ENCODE measurements at regions not wholly inside any gene's neighbourhood (a gene's known extent, or its start where the extent isn't known, plus 50 kb on each side); places are given as distances from the start of the nearest gene placed in this dataset.

- H3K27me3 ChIP-seq (ENCODE audit: control insufficient read depth, insufficient read depth, low read length) = no peaks in the 10 kb centered on the region
Observed at GRCh38 chrX:88378406-88378805, 368.6 kb upstream of the CPXCR1 start.

GRCh38 chrX:88397551-88397950, 349.5 kb upstream of the CPXCR1 start:
- H3K27ac ChIP-seq (ENCODE audit: low read length) = no peak overlapping the region
- no peaks in the 10 kb centered on the region for H3K36me3 ChIP-seq (ENCODE audit: control insufficient read depth, insufficient read depth, low read length)
- no peaks in the 10 kb centered on the region for H3K9me3 ChIP-seq (ENCODE audit: control insufficient read depth, low read depth, low read length)
- no peak overlapping the region for H3K4me3 ChIP-seq (ENCODE audit: low read length)
- no CpG with 5 or more reads among the region's 2 CpGs for WGBS (ENCODE audit: insufficient coverage, low lambda C conversion rate)
- no peaks in the 10 kb centered on the region for H3K4me1 ChIP-seq (ENCODE audit: control insufficient read depth, insufficient read depth, low read length)
- no peaks in the 10 kb centered on the region for H3K27me3 ChIP-seq (ENCODE audit: control insufficient read depth, insufficient read depth, low read length)
- DNase-seq = no peak

More at GRCh38 chrX:88378406-88378805, 368.6 kb upstream of the CPXCR1 start:
- H3K36me3 ChIP-seq (ENCODE audit: control insufficient read depth, insufficient read depth, low read length) = no peaks in the 10 kb centered on the region
- H3K27ac ChIP-seq (ENCODE audit: low read length) = no peak overlapping the region
- no peak for DNase-seq
- no peak overlapping the region for H3K4me3 ChIP-seq (ENCODE audit: low read length)
- H3K4me1 ChIP-seq (ENCODE audit: control insufficient read depth, insufficient read depth, low read length) = no peaks in the 10 kb centered on the region
- H3K9me3 ChIP-seq (ENCODE audit: control insufficient read depth, low read depth, low read length) = no peaks in the 10 kb centered on the region

GRCh38 chrX:88416002-88416401, 331.0 kb upstream of the CPXCR1 start:
- Histone ChIP-seq H3K36me3 (ENCODE audit: control insufficient read depth, insufficient read depth, low read length) (no peaks in the 10 kb centered on the region), H3K27ac (ENCODE audit: low read length) (no peak overlapping the region), H3K4me3 (ENCODE audit: low read length) (no peak overlapping the region), H3K9me3 (ENCODE audit: control insufficient read depth, low read depth, low read length) (no peaks in the 10 kb centered on the region), H3K4me1 (ENCODE audit: control insufficient read depth, insufficient read depth, low read length) (no peaks in the 10 kb centered on the region), H3K27me3 (ENCODE audit: control insufficient read depth, insufficient read depth, low read length) (no peaks in the 10 kb centered on the region)
- WGBS (ENCODE audit: insufficient coverage, low lambda C conversion rate) = no CpG with 5 or more reads among the region's 5 CpGs
- DNase-seq = no peak

- H3K27ac ChIP-seq (ENCODE audit: low read length) = no peak overlapping the region
- H3K27me3 ChIP-seq (ENCODE audit: control insufficient read depth, insufficient read depth, low read length) = no peaks in the 10 kb centered on the region
- no peak overlapping the region for H3K4me3 ChIP-seq (ENCODE audit: low read length)
- no peaks in the 10 kb centered on the region for H3K9me3 ChIP-seq (ENCODE audit: control insufficient read depth, low read depth, low read length)
- DNase-seq = no peak
- WGBS (ENCODE audit: insufficient coverage, low lambda C conversion rate) = 70% methylated on average over 2 of the region's 4 CpGs
- no peaks in the 10 kb centered on the region for H3K36me3 ChIP-seq (ENCODE audit: control insufficient read depth, insufficient read depth, low read length)
- no peaks in the 10 kb centered on the region for H3K4me1 ChIP-seq (ENCODE audit: control insufficient read depth, insufficient read depth, low read length)
Observed at GRCh38 chrX:88416965-88417364, 330.1 kb upstream of the CPXCR1 start.

- H3K9me3 ChIP-seq (ENCODE audit: control insufficient read depth, low read depth, low read length) = no peaks in the 10 kb centered on the region
Observed at GRCh38 chrX:88424071-88424470, 323.0 kb upstream of the CPXCR1 start.

GRCh38 chrX:88424541-88424940, 322.5 kb upstream of the CPXCR1 start:
- Histone ChIP-seq H3K27ac (ENCODE audit: low read length) (no peak overlapping the region), H3K27me3 (ENCODE audit: control insufficient read depth, insufficient read depth, low read length) (no peaks in the 10 kb centered on the region), H3K4me1 (ENCODE audit: control insufficient read depth, insufficient read depth, low read length) (no peaks in the 10 kb centered on the region), H3K9me3 (ENCODE audit: control insufficient read depth, low read depth, low read length) (no peaks in the 10 kb centered on the region), H3K4me3 (ENCODE audit: low read length) (no peak overlapping the region), H3K36me3 (ENCODE audit: control insufficient read depth, insufficient read depth, low read length) (no peaks in the 10 kb centered on the region)
- WGBS (ENCODE audit: insufficient coverage, low lambda C conversion rate) = no CpG with 5 or more reads among the region's 4 CpGs
- no peak for DNase-seq

More at GRCh38 chrX:88424071-88424470, 323.0 kb upstream of the CPXCR1 start:
- Histone ChIP-seq H3K36me3 (ENCODE audit: control insufficient read depth, insufficient read depth, low read length) (no peaks in the 10 kb centered on the region), H3K27ac (ENCODE audit: low read length) (no peak overlapping the region), H3K27me3 (ENCODE audit: control insufficient read depth, insufficient read depth, low read length) (no peaks in the 10 kb centered on the region), H3K4me3 (ENCODE audit: low read length) (no peak overlapping the region), H3K4me1 (ENCODE audit: control insufficient read depth, insufficient read depth, low read length) (no peaks in the 10 kb centered on the region)
- no peak for DNase-seq

- H3K36me3 ChIP-seq (ENCODE audit: control insufficient read depth, insufficient read depth, low read length) = no peaks in the 10 kb centered on the region
- no peaks in the 10 kb centered on the region for H3K9me3 ChIP-seq (ENCODE audit: control insufficient read depth, low read depth, low read length)
- no peak overlapping the region for H3K4me3 ChIP-seq (ENCODE audit: low read length)
- no peaks in the 10 kb centered on the region for H3K27me3 ChIP-seq (ENCODE audit: control insufficient read depth, insufficient read depth, low read length)
- H3K4me1 ChIP-seq (ENCODE audit: control insufficient read depth, insufficient read depth, low read length) = no peaks in the 10 kb centered on the region
- WGBS (ENCODE audit: insufficient coverage, low lambda C conversion rate) = 37% methylated on average over 2 of the region's 4 CpGs
- DNase-seq = no peak
- no peak overlapping the region for H3K27ac ChIP-seq (ENCODE audit: low read length)
Observed at GRCh38 chrX:88425739-88426138, 321.3 kb upstream of the CPXCR1 start.

- WGBS (ENCODE audit: insufficient coverage, low lambda C conversion rate) = no CpG with 5 or more reads among the region's 1 CpG
- H3K27me3 ChIP-seq (ENCODE audit: control insufficient read depth, insufficient read depth, low read length) = no peaks in the 10 kb centered on the region
- H3K4me1 ChIP-seq (ENCODE audit: control insufficient read depth, insufficient read depth, low read length) = no peaks in the 10 kb centered on the region
- H3K9me3 ChIP-seq (ENCODE audit: control insufficient read depth, low read depth, low read length) = no peaks in the 10 kb centered on the region
- no peak overlapping the region for H3K4me3 ChIP-seq (ENCODE audit: low read length)
- H3K27ac ChIP-seq (ENCODE audit: low read length) = no peak overlapping the region
- no peaks in the 10 kb centered on the region for H3K36me3 ChIP-seq (ENCODE audit: control insufficient read depth, insufficient read depth, low read length)
- no peak for DNase-seq
Observed at GRCh38 chrX:88437563-88437962, 309.5 kb upstream of the CPXCR1 start.

- DNase-seq = no peak
- H3K27ac ChIP-seq (ENCODE audit: low read length) = no peak overlapping the region
- H3K36me3 ChIP-seq (ENCODE audit: control insufficient read depth, insufficient read depth, low read length) = no peaks in the 10 kb centered on the region
- no peaks in the 10 kb centered on the region for H3K27me3 ChIP-seq (ENCODE audit: control insufficient read depth, insufficient read depth, low read length)
- WGBS (ENCODE audit: insufficient coverage, low lambda C conversion rate) = no CpG with 5 or more reads among the region's 1 CpG
- no peak overlapping the region for H3K4me3 ChIP-seq (ENCODE audit: low read length)
- no peaks in the 10 kb centered on the region for H3K9me3 ChIP-seq (ENCODE audit: control insufficient read depth, low read depth, low read length)
- H3K4me1 ChIP-seq (ENCODE audit: control insufficient read depth, insufficient read depth, low read length) = no peaks in the 10 kb centered on the region
Observed at GRCh38 chrX:88438209-88438608, 308.8 kb upstream of the CPXCR1 start.

GRCh38 chrX:88439935-88440334, 307.1 kb upstream of the CPXCR1 start:
- no peak for DNase-seq
- Histone ChIP-seq H3K9me3 (ENCODE audit: control insufficient read depth, low read depth, low read length) (no peaks in the 10 kb centered on the region), H3K4me3 (ENCODE audit: low read length) (no peak overlapping the region), H3K36me3 (ENCODE audit: control insufficient read depth, insufficient read depth, low read length) (no peaks in the 10 kb centered on the region), H3K4me1 (ENCODE audit: control insufficient read depth, insufficient read depth, low read length) (no peaks in the 10 kb centered on the region), H3K27me3 (ENCODE audit: control insufficient read depth, insufficient read depth, low read length) (no peaks in the 10 kb centered on the region), H3K27ac (ENCODE audit: low read length) (no peak overlapping the region)
